ENCODE measurements at regions not wholly inside any gene's neighbourhood (a gene's known extent, or its start where the extent isn't known, plus 50 kb on each side); places are given as distances from the start of the nearest gene placed in this dataset.

DNA sequence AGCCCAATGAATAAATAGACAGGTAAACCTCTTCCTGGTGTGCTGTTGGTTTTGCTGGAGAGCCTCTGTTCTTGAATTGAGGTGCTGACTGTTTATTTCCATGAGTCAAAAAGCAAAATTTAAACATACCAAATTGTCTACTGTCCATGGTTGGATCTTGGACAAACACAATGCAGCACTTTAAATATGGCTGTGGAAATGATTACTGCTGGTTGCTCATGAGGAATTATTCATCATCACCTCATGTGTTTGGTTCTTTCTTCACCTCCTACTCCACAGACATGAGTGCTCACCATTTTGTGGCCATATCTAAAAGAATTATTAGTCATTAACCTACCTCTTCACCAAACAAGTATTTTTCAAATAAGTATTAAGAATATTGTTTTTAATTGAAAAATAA lies 85.3 kb upstream of the GALNT5 start:
- TF ChIP-seq, protein P1, sequence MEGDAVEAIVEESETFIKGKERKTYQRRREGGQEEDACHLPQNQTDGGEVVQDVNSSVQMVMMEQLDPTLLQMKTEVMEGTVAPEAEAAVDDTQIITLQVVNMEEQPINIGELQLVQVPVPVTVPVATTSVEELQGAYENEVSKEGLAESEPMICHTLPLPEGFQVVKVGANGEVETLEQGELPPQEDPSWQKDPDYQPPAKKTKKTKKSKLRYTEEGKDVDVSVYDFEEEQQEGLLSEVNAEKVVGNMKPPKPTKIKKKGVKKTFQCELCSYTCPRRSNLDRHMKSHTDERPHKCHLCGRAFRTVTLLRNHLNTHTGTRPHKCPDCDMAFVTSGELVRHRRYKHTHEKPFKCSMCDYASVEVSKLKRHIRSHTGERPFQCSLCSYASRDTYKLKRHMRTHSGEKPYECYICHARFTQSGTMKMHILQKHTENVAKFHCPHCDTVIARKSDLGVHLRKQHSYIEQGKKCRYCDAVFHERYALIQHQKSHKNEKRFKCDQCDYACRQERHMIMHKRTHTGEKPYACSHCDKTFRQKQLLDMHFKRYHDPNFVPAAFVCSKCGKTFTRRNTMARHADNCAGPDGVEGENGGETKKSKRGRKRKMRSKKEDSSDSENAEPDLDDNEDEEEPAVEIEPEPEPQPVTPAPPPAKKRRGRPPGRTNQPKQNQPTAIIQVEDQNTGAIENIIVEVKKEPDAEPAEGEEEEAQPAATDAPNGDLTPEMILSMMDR (IDR thresholded peaks at IDR 0.05; ENCODE audit: insufficient read depth, low read length, poor library complexity, severe bottlenecking): no peak
- no peak for TF ChIP-seq EZH2phosphoT487 (conservative IDR thresholded peaks at IDR 0.05; ENCODE audit: low read length)

Data from SU-DHL-6 (cell line).